ENCODE measurements at regions not wholly inside any gene's neighbourhood (a gene's known extent, or its start where the extent isn't known, plus 50 kb on each side); places are given as distances from the start of the nearest gene placed in this dataset.
A peak's percentile ranks its signal among the peaks of the same experiment; 100 is the strongest.

DNA sequence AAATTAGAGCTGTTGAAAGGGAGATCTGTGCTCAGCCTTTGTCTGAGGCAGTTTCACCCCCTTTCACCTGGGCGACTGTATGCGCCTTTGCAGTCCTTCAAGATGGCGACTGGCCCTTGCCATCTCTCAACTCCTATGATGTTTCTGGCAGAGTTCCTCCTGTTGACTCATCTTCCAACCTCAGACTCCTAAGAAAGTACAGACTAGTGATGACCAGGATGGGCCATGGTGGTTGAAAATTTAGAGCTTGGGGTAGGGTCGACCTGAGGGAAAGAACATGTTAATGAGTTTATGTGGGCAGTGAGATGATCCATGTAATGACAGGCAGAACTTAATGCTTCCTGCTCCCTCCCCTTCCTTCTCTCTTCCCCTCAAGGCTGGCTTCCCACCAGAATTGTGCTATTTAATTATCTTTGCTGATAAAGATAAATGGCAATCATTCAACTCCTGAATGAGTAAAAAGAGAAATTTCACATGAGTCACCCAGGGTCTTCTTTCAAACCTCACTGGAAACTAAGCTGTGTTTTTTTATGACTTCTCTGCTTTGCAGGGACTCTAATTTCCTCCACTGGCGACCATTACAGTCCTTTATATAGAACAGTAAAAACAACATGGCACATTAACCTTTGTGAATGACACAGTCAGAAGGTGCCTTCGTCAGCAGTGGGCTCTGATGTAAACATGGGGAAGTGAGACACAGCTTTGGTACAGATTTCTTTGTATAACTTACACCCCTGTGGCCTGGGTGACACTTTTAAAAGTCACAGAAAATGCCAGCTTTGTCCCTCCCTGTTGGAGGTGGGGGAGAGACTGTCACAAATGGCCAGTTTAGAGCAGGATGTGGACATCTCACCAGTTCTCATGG is 103.5 kb downstream of the SCP2D1 start:
- CTCF ChIA-PET, result interaction anchor here (0.9 kb wide), 1 partner anchor 27 kb away, joined by 3 read pairs; no protein-coding TSS in a partner anchor
- H3K27me3 ChIP-seq (ENCODE audit: insufficient read depth), result no peaks in the 10 kb centered on the region
- TF ChIP-seq JUND (IDR thresholded peaks at IDR 0.05), result no peak; the same call in 1 of the 2 replicates
- TF ChIP-seq YY1 (IDR thresholded peaks at IDR 0.05; ENCODE audit: low read depth), result peak; percentile 21; the same call in 1 of the 2 replicates
- TF ChIP-seq NFIC (IDR thresholded peaks at IDR 0.05; ENCODE audit: borderline replicate concordance), result peak; percentile 26; the same call in 1 of the 2 replicates
- H3K36me3 ChIP-seq (replicated peaks in 1 of 2; ENCODE audit: control insufficient read depth in 1 of 2, insufficient read depth in 2 of 2, low read length in 1 of 2), result no peaks in the 10 kb centered on the region
- H3K27ac ChIP-seq (ENCODE audit: low read depth in 2 of 2, low read length in 1 of 2), result peak overlapping the region in 1 of 2 experiments; percentile 62; a peak in 2 of 4 replicates
- H3K9me2 ChIP-seq, result no peaks in the 10 kb centered on the region
- H3K79me2 ChIP-seq (ENCODE audit: insufficient read depth), result no peaks in the 10 kb centered on the region
- peak overlapping the region; percentile 58; the same call in 1 of the 2 replicates for H2AFZ ChIP-seq (ENCODE audit: low read depth)
- peaks cover 0 to 7% of the 10 kb centered on the region in 2 experiments; a peak in 1 of 4 replicates for H3K4me1 ChIP-seq (ENCODE audit: control insufficient read depth in 1 of 2, insufficient read depth in 2 of 2, low read depth in 1 of 2, low read length in 1 of 2)
- H3K4me3 ChIP-seq (ENCODE audit: low read depth in 2 of 2, low read length in 1 of 2), result no peak overlapping the region
- no peaks in the 10 kb centered on the region for H3K9me3 ChIP-seq
- H3K4me2 ChIP-seq, result 0 out of 2 replicates have a peak overlapping the region, but pooled peaks have one; percentile 8
- 23% methylated on average over 6 of the region's 6 CpGs for WGBS (ENCODE audit: low lambda C conversion rate)
- POLR2A ChIA-PET, result no interaction called here
- H3K9ac ChIP-seq, result no peak overlapping the region
- no peaks in the 10 kb centered on the region for H4K20me1 ChIP-seq (ENCODE audit: insufficient read depth)
- H3F3A ChIP-seq (replicated peaks; ENCODE audit: insufficient read depth), result peaks cover 10% of the 10 kb centered on the region
- no peak for DNase-seq

DNA sequence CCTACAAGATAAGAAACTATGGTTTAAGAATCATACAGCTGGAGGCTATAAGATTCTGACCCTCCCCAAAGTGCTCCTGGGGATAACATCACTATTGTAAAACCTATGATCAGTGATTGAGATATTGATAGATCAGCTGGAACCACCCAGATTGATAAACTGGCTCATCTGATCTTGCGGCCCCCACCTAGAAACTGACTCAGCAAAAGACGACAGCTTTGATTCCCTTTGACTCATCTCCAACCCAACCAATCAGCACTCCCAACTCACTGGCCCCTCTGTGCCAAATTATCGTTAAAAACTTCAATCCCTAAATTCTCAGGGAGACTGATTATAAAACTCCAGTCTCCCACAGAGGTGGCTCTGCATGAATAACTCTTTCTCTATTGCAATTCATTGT is 106.4 kb downstream of the SCP2D1 start:
- Histone ChIP-seq H3K4me2 (no peak overlapping the region), H3K79me2 (ENCODE audit: insufficient read depth) (no peaks in the 10 kb centered on the region), H3K4me1 (ENCODE audit: control insufficient read depth in 1 of 2, insufficient read depth in 2 of 2, low read depth in 1 of 2, low read length in 1 of 2) (peaks cover 0 to 7% of the 10 kb centered on the region in 2 experiments; a peak in 1 of 4 replicates), H3K36me3 (replicated peaks in 1 of 2; ENCODE audit: control insufficient read depth in 1 of 2, insufficient read depth in 2 of 2, low read length in 1 of 2) (no peaks in the 10 kb centered on the region), H4K20me1 (ENCODE audit: insufficient read depth) (no peaks in the 10 kb centered on the region), H3F3A (replicated peaks; ENCODE audit: insufficient read depth) (peaks cover 10% of the 10 kb centered on the region), H3K9ac (no peak overlapping the region), H3K27ac (ENCODE audit: low read depth in 2 of 2, low read length in 1 of 2) (no peak overlapping the region), H3K9me2 (no peaks in the 10 kb centered on the region), H3K4me3 (ENCODE audit: low read depth in 2 of 2, low read length in 1 of 2) (no peak overlapping the region), H3K9me3 (no peaks in the 10 kb centered on the region), H2AFZ (ENCODE audit: low read depth) (no peak overlapping the region), H3K27me3 (ENCODE audit: insufficient read depth) (no peaks in the 10 kb centered on the region)
- TF ChIP-seq MEF2A (IDR thresholded peaks at IDR 0.05; ENCODE audit: borderline replicate concordance, low read depth) (no peak), TAF1 (IDR thresholded peaks at IDR 0.05; ENCODE audit: borderline replicate concordance, low read depth, low read length) (no peak), FOXM1 (IDR thresholded peaks at IDR 0.05; ENCODE audit: low read depth) (no peak), RAD21 (IDR thresholded peaks at IDR 0.05; ENCODE audit: low read length) (no peak), TCF12 (IDR thresholded peaks at IDR 0.05) (no peak), RXRA (IDR thresholded peaks at IDR 0.05; ENCODE audit: borderline replicate concordance, low read depth) (no peak), TEAD4 (IDR thresholded peaks at IDR 0.05; ENCODE audit: borderline replicate concordance, insufficient read depth) (no peak), GATA2 (CRISPR knock-in tag; IDR thresholded peaks at IDR 0.05) (no peak), GABPA (IDR thresholded peaks at IDR 0.05; ENCODE audit: low read depth) (no peak), POLR2AphosphoS5 (IDR thresholded peaks at IDR 0.05; ENCODE audit: low read depth, low read length) (no peak)
- TF ChIP-seq, protein P1, sequence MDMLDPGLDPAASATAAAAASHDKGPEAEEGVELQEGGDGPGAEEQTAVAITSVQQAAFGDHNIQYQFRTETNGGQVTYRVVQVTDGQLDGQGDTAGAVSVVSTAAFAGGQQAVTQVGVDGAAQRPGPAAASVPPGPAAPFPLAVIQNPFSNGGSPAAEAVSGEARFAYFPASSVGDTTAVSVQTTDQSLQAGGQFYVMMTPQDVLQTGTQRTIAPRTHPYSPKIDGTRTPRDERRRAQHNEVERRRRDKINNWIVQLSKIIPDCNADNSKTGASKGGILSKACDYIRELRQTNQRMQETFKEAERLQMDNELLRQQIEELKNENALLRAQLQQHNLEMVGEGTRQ (IDR thresholded peaks at IDR 0.05; ENCODE audit: borderline replicate concordance, low read depth, low read length), result no peak
- TF ChIP-seq, protein P2, sequence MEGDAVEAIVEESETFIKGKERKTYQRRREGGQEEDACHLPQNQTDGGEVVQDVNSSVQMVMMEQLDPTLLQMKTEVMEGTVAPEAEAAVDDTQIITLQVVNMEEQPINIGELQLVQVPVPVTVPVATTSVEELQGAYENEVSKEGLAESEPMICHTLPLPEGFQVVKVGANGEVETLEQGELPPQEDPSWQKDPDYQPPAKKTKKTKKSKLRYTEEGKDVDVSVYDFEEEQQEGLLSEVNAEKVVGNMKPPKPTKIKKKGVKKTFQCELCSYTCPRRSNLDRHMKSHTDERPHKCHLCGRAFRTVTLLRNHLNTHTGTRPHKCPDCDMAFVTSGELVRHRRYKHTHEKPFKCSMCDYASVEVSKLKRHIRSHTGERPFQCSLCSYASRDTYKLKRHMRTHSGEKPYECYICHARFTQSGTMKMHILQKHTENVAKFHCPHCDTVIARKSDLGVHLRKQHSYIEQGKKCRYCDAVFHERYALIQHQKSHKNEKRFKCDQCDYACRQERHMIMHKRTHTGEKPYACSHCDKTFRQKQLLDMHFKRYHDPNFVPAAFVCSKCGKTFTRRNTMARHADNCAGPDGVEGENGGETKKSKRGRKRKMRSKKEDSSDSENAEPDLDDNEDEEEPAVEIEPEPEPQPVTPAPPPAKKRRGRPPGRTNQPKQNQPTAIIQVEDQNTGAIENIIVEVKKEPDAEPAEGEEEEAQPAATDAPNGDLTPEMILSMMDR (IDR thresholded peaks at IDR 0.05), result no peak
- TF ChIP-seq, protein P3, sequence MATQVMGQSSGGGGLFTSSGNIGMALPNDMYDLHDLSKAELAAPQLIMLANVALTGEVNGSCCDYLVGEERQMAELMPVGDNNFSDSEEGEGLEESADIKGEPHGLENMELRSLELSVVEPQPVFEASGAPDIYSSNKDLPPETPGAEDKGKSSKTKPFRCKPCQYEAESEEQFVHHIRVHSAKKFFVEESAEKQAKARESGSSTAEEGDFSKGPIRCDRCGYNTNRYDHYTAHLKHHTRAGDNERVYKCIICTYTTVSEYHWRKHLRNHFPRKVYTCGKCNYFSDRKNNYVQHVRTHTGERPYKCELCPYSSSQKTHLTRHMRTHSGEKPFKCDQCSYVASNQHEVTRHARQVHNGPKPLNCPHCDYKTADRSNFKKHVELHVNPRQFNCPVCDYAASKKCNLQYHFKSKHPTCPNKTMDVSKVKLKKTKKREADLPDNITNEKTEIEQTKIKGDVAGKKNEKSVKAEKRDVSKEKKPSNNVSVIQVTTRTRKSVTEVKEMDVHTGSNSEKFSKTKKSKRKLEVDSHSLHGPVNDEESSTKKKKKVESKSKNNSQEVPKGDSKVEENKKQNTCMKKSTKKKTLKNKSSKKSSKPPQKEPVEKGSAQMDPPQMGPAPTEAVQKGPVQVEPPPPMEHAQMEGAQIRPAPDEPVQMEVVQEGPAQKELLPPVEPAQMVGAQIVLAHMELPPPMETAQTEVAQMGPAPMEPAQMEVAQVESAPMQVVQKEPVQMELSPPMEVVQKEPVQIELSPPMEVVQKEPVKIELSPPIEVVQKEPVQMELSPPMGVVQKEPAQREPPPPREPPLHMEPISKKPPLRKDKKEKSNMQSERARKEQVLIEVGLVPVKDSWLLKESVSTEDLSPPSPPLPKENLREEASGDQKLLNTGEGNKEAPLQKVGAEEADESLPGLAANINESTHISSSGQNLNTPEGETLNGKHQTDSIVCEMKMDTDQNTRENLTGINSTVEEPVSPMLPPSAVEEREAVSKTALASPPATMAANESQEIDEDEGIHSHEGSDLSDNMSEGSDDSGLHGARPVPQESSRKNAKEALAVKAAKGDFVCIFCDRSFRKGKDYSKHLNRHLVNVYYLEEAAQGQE (IDR thresholded peaks at IDR 0.05; ENCODE audit: low read depth, low read length), result no peak
- TF ChIP-seq, protein P4, sequence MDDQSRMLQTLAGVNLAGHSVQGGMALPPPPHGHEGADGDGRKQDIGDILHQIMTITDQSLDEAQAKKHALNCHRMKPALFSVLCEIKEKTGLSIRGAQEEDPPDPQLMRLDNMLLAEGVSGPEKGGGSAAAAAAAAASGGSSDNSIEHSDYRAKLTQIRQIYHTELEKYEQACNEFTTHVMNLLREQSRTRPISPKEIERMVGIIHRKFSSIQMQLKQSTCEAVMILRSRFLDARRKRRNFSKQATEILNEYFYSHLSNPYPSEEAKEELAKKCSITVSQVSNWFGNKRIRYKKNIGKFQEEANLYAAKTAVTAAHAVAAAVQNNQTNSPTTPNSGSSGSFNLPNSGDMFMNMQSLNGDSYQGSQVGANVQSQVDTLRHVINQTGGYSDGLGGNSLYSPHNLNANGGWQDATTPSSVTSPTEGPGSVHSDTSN (IDR thresholded peaks at IDR 0.05), result no peak
- TF ChIP-seq, protein P5, sequence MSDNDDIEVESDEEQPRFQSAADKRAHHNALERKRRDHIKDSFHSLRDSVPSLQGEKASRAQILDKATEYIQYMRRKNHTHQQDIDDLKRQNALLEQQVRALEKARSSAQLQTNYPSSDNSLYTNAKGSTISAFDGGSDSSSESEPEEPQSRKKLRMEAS (IDR thresholded peaks at IDR 0.05; ENCODE audit: low read depth), result no peak
- POLR2A ChIA-PET, result no interaction called here
- DNase-seq, result no peak
- WGBS (ENCODE audit: low lambda C conversion rate), result 44% methylated on average over 3 of the region's 3 CpGs
- CTCF ChIA-PET, result no interaction called here
